HG02642 (cell line): ENCODE measurements at regions not wholly inside any gene's neighbourhood (a gene's known extent, or its start where the extent isn't known, plus 50 kb on each side); places are given as distances from the start of the nearest gene placed in this dataset.

Experiments used
- ATAC-seq: cut with Tn5 transposase; IDR thresholded peaks from one replicate; pipeline ENCODE4 v1.9.1; 2021; ENCODE audit warnings: mild to moderate bottlenecking; ENCODE audit not compliant: unreplicated experiment, poor library complexity

- no peak for ATAC-seq
Measured at GRCh38 chr15:94602754-94603470, 371.6 kb downstream of the MCTP2 start.

- no peak for ATAC-seq
Measured at GRCh38 chr15:94606286-94606685, 374.9 kb downstream of the MCTP2 start.

- ATAC-seq, result no peak
Measured at GRCh38 chr15:94607176-94607654, 375.9 kb downstream of the MCTP2 start.

- peak; percentile 77 for ATAC-seq
Measured at GRCh38 chr15:94610069-94610468, 378.7 kb downstream of the MCTP2 start.

GRCh38 chr15:94610485-94610884 is 379.1 kb downstream of the MCTP2 start:
- no peak for ATAC-seq

GRCh38 chr15:94611656-94612055 is 380.3 kb downstream of the MCTP2 start:
- ATAC-seq, result no peak

GRCh38 chr15:94615688-94616087 is 384.3 kb downstream of the MCTP2 start:
- ATAC-seq, result no peak

GRCh38 chr15:94620632-94621031 is 389.3 kb downstream of the MCTP2 start:
- ATAC-seq, result no peak

GRCh38 chr15:94621736-94622135 is 390.4 kb downstream of the MCTP2 start:
- ATAC-seq, result no peak

GRCh38 chr15:94626949-94627348 is 395.6 kb downstream of the MCTP2 start:
- no peak for ATAC-seq

GRCh38 chr15:94631608-94632007 is 400.2 kb downstream of the MCTP2 start:
- peak; percentile 91 for ATAC-seq

GRCh38 chr15:94638183-94638582 is 406.8 kb downstream of the MCTP2 start:
- no peak for ATAC-seq

- no peak for ATAC-seq
Measured at GRCh38 chr15:94639701-94640100, 408.3 kb downstream of the MCTP2 start.

- ATAC-seq, result no peak
Measured at GRCh38 chr15:94644433-94644832, 413.1 kb downstream of the MCTP2 start.

GRCh38 chr15:94653071-94653470 is 421.7 kb downstream of the MCTP2 start:
- no peak for ATAC-seq

- ATAC-seq, result no peak
Measured at GRCh38 chr15:94655249-94655880, 424.0 kb downstream of the MCTP2 start.

- ATAC-seq, result no peak
Measured at GRCh38 chr15:94665676-94666441, 434.5 kb downstream of the MCTP2 start.

GRCh38 chr15:94666553-94666952 is 435.2 kb downstream of the MCTP2 start:
- no peak for ATAC-seq

- no peak for ATAC-seq
Measured at GRCh38 chr15:94667109-94667508, 435.7 kb downstream of the MCTP2 start.

GRCh38 chr15:94670438-94671034 is 439.2 kb downstream of the MCTP2 start:
- peak; percentile 43 for ATAC-seq
